ENCODE measurements at regions not wholly inside any gene's neighbourhood (a gene's known extent, or its start where the extent isn't known, plus 50 kb on each side); places are given as distances from the start of the nearest gene placed in this dataset.

GRCh38 chr12:46958599-46959290 lies 120.7 kb upstream of the PCED1B start (continued):
- 0 out of 2 replicates have a peak, but pooled peaks have one; percentile 24 for TF ChIP-seq ZGPAT (CRISPR knock-in tag; IDR thresholded peaks at IDR 0.05)
- peak; percentile 85; the same call in 1 of the 2 replicates for TF ChIP-seq HNRNPUL1 (IDR thresholded peaks at IDR 0.05; ENCODE audit: low read depth, low read length)
- no peak for TF ChIP-seq ZNF441 (CRISPR knock-in tag; IDR thresholded peaks at IDR 0.05; ENCODE audit: borderline replicate concordance)
- TF ChIP-seq ZNF414 (CRISPR knock-in tag; IDR thresholded peaks at IDR 0.05): no peak
- TF ChIP-seq ZNF205 (CRISPR knock-in tag; IDR thresholded peaks at IDR 0.05): no peak
- TF ChIP-seq ZNF713 (CRISPR knock-in tag; IDR thresholded peaks at IDR 0.05): no peak
- no peak for TF ChIP-seq HDAC2 (CRISPR knock-in tag; IDR thresholded peaks at IDR 0.05)
- TF ChIP-seq ZNF142 (CRISPR knock-in tag; IDR thresholded peaks at IDR 0.05): no peak
- no peak for TF ChIP-seq ZNF160 (CRISPR knock-in tag; IDR thresholded peaks at IDR 0.05)
- TF ChIP-seq MIER3 (CRISPR knock-in tag; IDR thresholded peaks at IDR 0.05; ENCODE audit: borderline replicate concordance): no peak
- no peak for TF ChIP-seq CEBPZ (IDR thresholded peaks at IDR 0.05; ENCODE audit: low read length)
- no peak for TF ChIP-seq ZNF609 (CRISPR knock-in tag; IDR thresholded peaks at IDR 0.05; ENCODE audit: borderline replicate concordance)

Data from HepG2 (cell line).